Activated CD4-positive, alpha-beta T cell treated with anti-CD3 and anti-CD28 coated beads, Interleukin-2, amount 50 U/mL, for 48 hours (primary cell): ENCODE measurements at regions not wholly inside any gene's neighbourhood (a gene's known extent, or its start where the extent isn't known, plus 50 kb on each side); places are given as distances from the start of the nearest gene placed in this dataset.
"Not testable (repeated sequence)": the region's sequence is repeated elsewhere in the genome, so short reads cannot be mapped to it uniquely, and the experiment has no call there.

ENCODE experiments used
- DNase-seq, 2 experiments: peaks; one replicate each; pipeline ENCODE4 v3.0.0-alpha.2; 2020

DNA sequence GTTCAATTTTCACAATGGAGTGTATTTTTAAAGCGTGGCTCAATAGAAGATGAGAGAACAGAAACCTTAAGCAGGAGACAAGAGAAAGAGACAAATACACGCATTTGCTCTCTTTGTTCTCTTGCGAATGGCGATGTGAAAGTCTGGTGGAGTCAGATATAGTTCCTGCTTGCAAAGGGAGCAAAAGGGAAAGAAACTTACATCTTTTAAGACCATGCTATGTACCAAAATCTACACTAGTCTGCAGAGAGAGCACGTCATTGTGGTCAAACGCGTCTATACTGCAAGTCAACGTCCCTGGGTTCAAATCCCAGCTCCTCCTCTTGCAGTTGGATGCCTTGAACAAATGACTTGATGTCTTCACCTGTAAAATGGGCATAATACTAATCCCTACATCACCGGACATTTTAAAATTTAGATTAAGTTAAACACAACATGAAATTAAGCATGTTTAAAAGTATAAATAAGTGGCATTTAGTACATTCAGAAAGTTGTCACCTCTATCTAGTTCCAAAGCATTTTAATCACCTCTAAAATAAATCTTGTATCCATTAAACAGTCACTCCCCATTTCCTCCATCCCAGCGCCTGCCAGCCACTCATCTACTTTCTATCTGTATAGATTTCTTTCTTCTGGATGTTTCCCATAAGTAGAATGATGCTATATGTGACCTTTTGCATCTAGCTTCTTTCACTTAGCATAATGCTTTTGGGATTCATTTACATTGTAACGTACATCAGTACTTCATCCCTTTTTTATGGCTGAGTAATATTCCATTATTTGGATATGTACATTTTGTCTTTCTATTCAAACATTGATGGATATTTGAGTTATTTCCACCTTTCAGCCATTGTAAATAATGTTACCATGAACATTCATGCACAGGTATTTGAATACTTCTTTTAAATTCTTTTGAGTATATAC is 406.9 kb downstream of the TMEM114 start:
- DNase-seq = no peak

- DNase-seq = no peak
Observed at GRCh38 chr16:8182761-8183160, 407.6 kb downstream of the TMEM114 start.

GRCh38 chr16:8179615-8180014 is 410.7 kb downstream of the TMEM114 start:
- DNase-seq = no peak

GRCh38 chr16:8178271-8178670 is 412.0 kb downstream of the TMEM114 start:
- DNase-seq = no peak

DNA sequence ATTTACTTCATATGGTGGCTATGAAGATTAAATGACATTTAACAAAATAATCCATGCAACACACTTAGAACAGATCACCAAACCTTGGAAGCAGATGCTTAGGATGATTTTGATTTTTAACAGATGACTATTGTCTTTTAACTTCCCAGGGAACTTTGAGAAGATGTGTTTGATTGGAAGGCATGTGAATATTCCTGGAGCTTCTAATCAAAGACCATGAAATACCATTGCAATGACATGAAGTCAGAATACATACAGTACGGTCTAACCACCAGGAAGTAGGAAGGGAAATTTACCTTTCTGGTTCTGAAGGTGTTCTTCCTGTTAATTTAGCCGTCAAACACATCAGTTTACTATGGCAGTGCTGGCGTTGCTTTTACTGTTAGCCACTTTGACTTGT is 414.9 kb downstream of the TMEM114 start:
- no peak for DNase-seq

GRCh38 chr16:8173111-8173644 is 417.1 kb downstream of the TMEM114 start:
- peak; percentile 29 to 47 for DNase-seq

- no peak for DNase-seq
Observed at GRCh38 chr16:8172551-8172950, 417.8 kb downstream of the TMEM114 start.

DNA sequence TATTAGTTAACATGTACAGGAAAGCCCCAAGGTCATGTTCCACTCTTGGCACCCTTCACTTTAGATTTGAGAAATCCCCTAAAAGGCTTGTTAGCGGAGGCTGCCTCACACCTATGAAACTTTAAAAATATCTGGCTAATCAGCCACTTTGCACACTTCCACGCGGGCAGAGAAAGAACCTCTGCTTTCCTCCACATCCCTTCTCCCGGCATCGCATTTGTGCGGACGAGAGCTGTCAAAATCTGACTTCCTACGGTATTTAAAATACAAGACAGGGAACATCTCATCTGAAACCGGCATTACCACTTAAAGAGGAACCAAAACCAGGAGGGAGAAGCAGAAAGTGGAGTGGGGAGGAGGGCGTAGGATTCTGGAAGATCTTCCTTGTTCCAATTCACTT is 422.3 kb downstream of the TMEM114 start:
- no peak for DNase-seq

- no peak for DNase-seq
Observed at GRCh38 chr16:8167436-8167835, 422.9 kb downstream of the TMEM114 start.

- DNase-seq = no peak
Observed at GRCh38 chr16:8158051-8158450, 432.3 kb downstream of the TMEM114 start.

- no peak for DNase-seq
Observed at GRCh38 chr16:8155275-8155674, 435.0 kb downstream of the TMEM114 start.

DNA sequence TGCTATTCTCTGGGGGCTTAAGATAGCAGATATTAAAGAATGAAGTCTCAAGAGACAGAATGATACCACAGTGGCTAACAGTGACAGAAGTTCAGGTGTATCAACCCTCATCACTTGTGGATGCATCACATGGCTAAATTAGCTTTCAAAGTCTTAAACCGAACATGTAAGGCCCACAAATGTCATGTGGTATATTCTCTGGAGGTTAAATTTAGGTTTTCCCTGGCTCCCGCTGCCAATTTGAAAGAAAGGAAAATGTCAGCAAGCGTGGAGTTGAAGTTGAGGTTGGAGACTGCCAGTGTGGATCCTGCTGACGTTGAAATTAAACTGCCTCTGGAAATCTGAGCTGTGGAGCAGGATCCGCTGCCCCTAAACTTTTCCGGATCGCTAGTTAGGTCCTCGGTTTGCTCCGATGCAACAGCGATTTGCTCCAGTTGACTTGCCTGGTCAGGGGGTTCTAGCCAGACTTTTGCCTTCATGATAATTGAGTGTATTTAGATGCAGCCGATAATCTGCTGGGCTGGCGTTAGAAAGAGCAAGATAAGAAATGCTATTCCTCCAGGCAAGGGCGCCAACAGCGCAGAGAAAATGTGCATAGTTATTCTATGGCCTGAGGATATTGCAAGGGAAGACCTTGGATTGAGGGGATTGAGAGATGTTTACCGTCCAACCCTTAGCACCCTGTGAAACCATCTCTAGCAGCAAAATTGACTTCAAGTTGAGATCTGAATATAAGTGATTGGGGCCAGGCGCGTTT is 443.9 kb downstream of the TMEM114 start:
- DNase-seq = no peak

DNA sequence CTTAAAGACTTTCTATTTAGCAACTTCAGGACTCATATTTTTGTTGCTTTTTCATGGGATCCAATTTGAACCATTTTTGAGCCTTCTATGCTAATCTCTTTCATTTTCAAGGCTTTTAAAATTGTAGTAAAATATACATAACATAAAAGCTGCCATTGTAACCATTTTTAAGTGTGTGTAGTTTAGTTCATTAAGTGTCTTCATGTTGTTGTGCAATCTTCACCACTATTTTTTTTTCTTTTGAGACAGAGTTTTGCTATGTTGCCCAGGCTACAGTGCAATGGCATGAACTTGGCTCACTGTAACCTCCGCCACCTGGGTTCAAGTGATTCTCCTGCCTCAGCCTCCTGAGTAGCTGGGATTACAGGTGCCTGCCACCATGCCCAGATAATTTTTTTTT is 451.6 kb downstream of the TMEM114 start:
- no peak for DNase-seq

- no peak for DNase-seq
Observed at GRCh38 chr16:8137606-8138005, 452.7 kb downstream of the TMEM114 start.

- DNase-seq = no peak
Observed at GRCh38 chr16:8130197-8130596, 460.1 kb downstream of the TMEM114 start.

- no peak for DNase-seq
Observed at GRCh38 chr16:8127070-8127469, 463.2 kb downstream of the TMEM114 start.

GRCh38 chr16:8126313-8126712 is 464.0 kb downstream of the TMEM114 start:
- DNase-seq = no peak

DNA sequence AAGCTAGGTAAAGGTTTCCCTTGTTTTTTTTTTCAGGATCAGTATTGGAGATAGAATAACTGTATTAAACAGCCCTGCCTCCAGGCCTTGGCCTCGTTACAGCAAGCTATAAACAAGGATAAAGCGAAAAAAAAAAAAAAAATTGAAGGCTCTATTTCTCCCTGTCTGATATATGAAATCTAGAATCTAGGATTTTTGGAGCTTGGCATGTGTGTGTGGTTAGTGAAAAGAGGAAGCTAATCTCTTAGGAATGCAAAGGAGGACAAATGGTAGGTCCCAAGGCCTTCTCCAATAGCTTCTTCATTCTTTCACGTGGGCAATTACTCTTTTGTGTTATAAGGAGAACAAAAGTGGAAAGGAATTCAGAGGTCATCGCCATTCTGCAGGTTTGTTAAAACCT is 470.3 kb downstream of the TMEM114 start:
- DNase-seq = no peak

- DNase-seq = no peak
Observed at GRCh38 chr16:8115814-8116213, 474.5 kb downstream of the TMEM114 start.

DNA sequence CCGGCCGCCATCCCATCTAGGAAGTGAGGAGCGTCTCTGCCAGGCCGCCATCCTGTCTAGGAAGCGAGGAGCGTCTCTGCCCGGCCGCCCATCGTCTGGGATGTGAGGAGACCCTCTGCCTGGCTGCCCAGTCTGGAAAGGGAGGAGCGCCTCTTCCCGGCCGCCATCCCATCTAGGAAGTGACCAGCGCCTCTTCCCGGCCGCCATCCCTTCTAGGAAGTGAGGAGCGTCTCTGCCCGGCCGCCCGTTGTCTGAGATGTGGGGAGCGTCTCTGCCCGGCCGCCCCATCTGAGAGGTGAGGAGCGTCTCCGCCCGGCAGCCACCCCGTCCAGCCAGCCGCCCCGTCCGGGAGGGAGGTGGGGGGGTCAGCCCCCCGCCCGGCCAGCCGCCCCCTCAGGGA is 475.4 kb downstream of the TMEM114 start:
- DNase-seq = not testable (repeated sequence)

DNA sequence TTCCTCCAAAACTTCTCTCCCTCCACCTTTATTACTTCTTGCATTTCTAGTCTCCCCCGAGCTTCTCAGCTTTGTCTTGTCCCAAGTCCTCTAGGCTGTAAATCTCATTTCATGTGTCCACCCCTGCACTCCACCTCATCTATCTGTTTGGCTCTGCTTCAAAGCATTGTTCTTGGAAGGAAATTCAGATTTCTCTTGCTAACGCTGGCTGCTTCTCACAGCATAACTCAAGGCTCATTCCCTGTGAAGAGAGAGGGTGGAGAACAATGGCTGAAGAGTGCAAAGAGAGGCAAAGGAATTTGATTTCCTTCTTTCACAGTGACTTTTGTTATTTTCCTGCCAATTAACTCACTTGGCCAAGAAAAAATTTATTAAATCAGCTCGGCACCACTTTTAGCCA is 476.5 kb downstream of the TMEM114 start:
- no peak for DNase-seq

DNA sequence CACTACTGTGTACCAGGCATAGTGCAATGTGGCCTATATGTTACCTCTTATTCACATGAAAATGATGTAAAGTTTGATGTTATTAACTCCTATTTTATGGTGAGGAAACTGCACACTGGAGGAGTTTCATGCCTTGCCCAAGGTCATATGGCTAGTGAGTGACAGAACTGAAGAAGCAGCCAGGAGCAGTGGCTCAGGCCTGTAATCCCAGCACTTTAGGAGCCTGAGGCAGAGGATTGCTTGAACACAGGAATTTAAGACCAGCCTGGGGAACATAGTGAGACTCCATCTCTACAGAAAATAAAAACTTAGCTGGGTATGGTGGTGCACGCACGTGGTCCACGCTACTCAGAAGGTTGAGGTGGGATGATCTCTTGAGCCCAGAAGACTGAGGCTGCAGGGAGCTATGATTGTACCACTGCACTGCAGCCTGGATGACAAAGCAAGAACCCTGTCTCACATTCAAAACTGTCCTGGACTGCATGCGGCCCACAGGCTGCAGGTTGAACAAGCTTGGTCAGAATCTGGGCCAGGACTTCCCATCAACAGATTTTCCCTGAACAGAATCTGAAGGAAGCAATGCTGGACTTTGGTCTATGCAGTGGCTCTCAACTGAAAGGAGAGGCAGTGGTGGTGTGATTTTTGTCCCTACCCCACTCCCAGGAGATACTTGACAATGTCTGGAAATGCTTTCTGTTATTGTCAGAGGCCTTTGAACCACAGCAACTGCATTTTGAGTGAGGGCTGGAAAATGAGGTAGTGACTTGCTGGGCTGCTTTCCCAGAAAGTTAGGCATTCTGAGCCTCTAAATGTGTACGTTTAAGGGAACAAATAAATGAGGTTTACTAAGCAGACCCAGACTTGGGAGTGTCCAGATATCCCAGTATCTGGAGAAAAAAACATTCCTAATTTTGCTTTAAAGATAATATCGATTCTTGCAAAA is 479.5 kb downstream of the TMEM114 start:
- DNase-seq = no peak
